Esophagus muscularis mucosa (tissue), 4 donors: ENCODE measurements at regions not wholly inside any gene's neighbourhood (a gene's known extent, or its start where the extent isn't known, plus 50 kb on each side); places are given as distances from the start of the nearest gene placed in this dataset.

Source experiments
- DNase-seq: peaks from one replicate; pipeline ENCODE4 v3.0.0-alpha.2; 2017; ENCODE audit errors: extremely low spot score
- H3K27ac ChIP-seq, 4 donors: fragments of 200-600 bp; sonication (generic); replicated peaks in 1 of 4; 1 replicate in 3 of 4; 2 replicates in 1 of 4; pipeline ENCODE4 v1.5.1; 2016 to 2019; ENCODE audit warnings: mild to moderate bottlenecking in 1 of 4
- H3K27me3 ChIP-seq, 4 donors: fragments of 200-600 bp; sonication (generic); one replicate each; pipeline versions ENCODE4 v1.5.1 to v1.6.0; 2016 to 2019
- H3K36me3 ChIP-seq, 4 donors: fragments of 200-600 bp; sonication (generic); one replicate each; pipeline ENCODE4 v1.5.1; 2016 to 2019
- H3K4me1 ChIP-seq, 4 donors: fragments of 200-600 bp; sonication (generic); one replicate each; pipeline ENCODE4 v1.5.1; 2016 to 2019
- H3K4me3 ChIP-seq, 4 donors: fragments of 200-600 bp; sonication (generic); 1 replicate in 2 of 4; 2 replicates in 2 of 4; pipeline ENCODE4 v1.5.1; 2016 to 2019; ENCODE audit warnings: mild to moderate bottlenecking in 4 of 4, moderate library complexity in 1 of 4
- H3K9me3 ChIP-seq, 4 donors: fragments of 200-600 bp; sonication (generic); 1 replicate in 3 of 4; 2 replicates in 1 of 4; pipeline ENCODE4 v1.5.1; 2016 to 2019
- EP300 ChIP-seq: sonication (generic); formaldehyde crosslinking; IDR thresholded peaks from one replicate; pipeline ENCODE4 v1.6.1; 2017; ENCODE audit warnings: antibody characterized with exemption
- POLR2A ChIP-seq: fragments of 450-650 bp; IDR thresholded peaks from one replicate; pipeline ENCODE4 v1.6.1; 2017; ENCODE audit warnings: antibody characterized with exemption, moderate library complexity, mild to moderate bottlenecking, low read depth
- POLR2AphosphoS5 ChIP-seq, 2 donors: sonication (generic); formaldehyde crosslinking; IDR thresholded peaks; one replicate each; pipeline ENCODE4 v1.6.1; 2017; ENCODE audit warnings: antibody characterized with exemption in 2 of 2
- WGBS: methylation state at CpG from one replicate; pipeline ENCODE4 v1.1.5; 2018; 5-methylcytosine and 5-hydroxymethylcytosine counted together
- intact Hi-C: fragments of 100-400 bp; cut with DNase I; formaldehyde crosslinking; loops from one replicate; pipeline ENCODE4 v1.15.1; 2023
- TF ChIP-seq, protein P1 (sequence below), 3 experiments: fragments of 200-600 bp in 2 of 3; fragments of 450-650 bp in 1 of 3; sonication (generic) in 2 of 3; IDR thresholded peaks; one replicate each; pipeline ENCODE4 v1.5.1; 2017 to 2019; ENCODE audit warnings: antibody characterized with exemption in 3 of 3, mild to moderate bottlenecking in 2 of 3, moderate library complexity in 1 of 3

GRCh38 chr7:20033621-20034400 lies 183.4 kb downstream of the MACC1 start:
- DNase-seq: no peak
- intact Hi-C loops: no loop called here
- Histone ChIP-seq H3K27me3 (no peaks in the 10 kb centered on the region), H3K9me3 (no peaks in the 10 kb centered on the region), H3K4me1 (no peaks in the 10 kb centered on the region), H3K27ac (no peak overlapping the region), H3K36me3 (no peaks in the 10 kb centered on the region), H3K4me3 (no peak overlapping the region)
- TF ChIP-seq, protein P1, sequence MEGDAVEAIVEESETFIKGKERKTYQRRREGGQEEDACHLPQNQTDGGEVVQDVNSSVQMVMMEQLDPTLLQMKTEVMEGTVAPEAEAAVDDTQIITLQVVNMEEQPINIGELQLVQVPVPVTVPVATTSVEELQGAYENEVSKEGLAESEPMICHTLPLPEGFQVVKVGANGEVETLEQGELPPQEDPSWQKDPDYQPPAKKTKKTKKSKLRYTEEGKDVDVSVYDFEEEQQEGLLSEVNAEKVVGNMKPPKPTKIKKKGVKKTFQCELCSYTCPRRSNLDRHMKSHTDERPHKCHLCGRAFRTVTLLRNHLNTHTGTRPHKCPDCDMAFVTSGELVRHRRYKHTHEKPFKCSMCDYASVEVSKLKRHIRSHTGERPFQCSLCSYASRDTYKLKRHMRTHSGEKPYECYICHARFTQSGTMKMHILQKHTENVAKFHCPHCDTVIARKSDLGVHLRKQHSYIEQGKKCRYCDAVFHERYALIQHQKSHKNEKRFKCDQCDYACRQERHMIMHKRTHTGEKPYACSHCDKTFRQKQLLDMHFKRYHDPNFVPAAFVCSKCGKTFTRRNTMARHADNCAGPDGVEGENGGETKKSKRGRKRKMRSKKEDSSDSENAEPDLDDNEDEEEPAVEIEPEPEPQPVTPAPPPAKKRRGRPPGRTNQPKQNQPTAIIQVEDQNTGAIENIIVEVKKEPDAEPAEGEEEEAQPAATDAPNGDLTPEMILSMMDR (IDR thresholded peaks at IDR 0.05): no peak
- TF ChIP-seq POLR2A (no peak), EP300 (no peak), POLR2AphosphoS5 (IDR thresholded peaks at IDR 0.05) (no peak)
- 67% methylated on average over 4 of the region's 4 CpGs for WGBS

DNA sequence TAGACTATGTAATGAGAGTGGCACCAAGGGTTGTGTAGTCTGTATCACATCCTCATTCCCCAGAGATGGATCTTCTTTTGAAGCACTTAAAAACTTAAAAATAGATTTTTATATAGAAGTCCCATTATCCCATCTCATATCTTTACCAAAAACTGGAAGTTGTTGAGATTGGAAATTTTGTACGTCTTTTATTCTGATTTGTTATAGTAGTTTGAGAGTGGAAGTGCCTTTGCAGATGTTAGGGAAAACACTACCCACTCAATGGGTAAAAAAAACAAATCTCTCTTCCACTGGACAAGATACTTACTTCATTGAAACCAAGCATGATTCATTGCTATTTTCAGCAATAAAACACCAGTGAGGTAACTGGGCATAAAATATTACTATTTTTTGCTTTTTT lies 184.4 kb downstream of the MACC1 start:
- DNase-seq: no peak
- H3K27me3 ChIP-seq: no peaks in the 10 kb centered on the region
- 84% methylated on average over 1 of the region's 1 CpG for WGBS
- H3K9me3 ChIP-seq: no peaks in the 10 kb centered on the region
- intact Hi-C loops: no loop called here
- no peaks in the 10 kb centered on the region for H3K4me1 ChIP-seq
- no peak overlapping the region for H3K4me3 ChIP-seq
- no peaks in the 10 kb centered on the region for H3K36me3 ChIP-seq
- TF ChIP-seq EP300 (no peak), POLR2A (no peak), POLR2AphosphoS5 (IDR thresholded peaks at IDR 0.05) (no peak)
- TF ChIP-seq, protein P1 (IDR thresholded peaks at IDR 0.05): no peak
- H3K27ac ChIP-seq: no peak overlapping the region

DNA sequence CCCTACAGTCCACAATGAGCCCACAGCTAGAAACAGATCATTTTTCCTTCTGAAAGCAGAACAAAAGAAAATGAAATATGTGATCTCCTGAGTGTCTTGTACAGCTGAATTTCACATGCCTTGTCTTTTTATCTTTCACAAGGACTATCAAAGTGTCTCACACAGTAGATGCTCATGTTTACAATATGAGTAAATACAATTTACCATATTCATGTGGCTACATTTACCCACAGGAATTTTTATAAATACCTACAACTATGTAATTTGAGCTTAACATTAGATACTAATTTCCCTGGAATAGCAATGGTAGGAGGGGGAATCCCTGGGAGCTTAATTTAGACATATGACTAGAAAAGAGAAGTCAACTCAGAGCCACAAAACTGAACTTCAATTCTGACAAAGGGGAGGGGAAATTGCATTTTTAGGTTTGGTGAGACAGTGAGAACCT lies 186.2 kb downstream of the MACC1 start:
- DNase-seq: no peak
- H3K27ac ChIP-seq: no peak overlapping the region
- intact Hi-C loops: no loop called here

GRCh38 chr7:20030417-20030816 lies 186.8 kb downstream of the MACC1 start:
- Histone ChIP-seq H3K27ac (no peak overlapping the region), H3K9me3 (no peaks in the 10 kb centered on the region), H3K27me3 (no peaks in the 10 kb centered on the region), H3K36me3 (no peaks in the 10 kb centered on the region), H3K4me1 (no peaks in the 10 kb centered on the region), H3K4me3 (no peak overlapping the region)
- TF ChIP-seq, protein P1 (IDR thresholded peaks at IDR 0.05): no peak
- TF ChIP-seq POLR2A (no peak), EP300 (no peak), POLR2AphosphoS5 (IDR thresholded peaks at IDR 0.05) (no peak)
- intact Hi-C loops: no loop called here
- WGBS: 88% methylated on average over 2 of the region's 2 CpGs
- no peak for DNase-seq

More for the DNA sequence above, 186.2 kb downstream of the MACC1 start:
- Histone ChIP-seq H3K4me3 (no peak overlapping the region), H3K9me3 (no peaks in the 10 kb centered on the region), H3K4me1 (no peaks in the 10 kb centered on the region), H3K36me3 (no peaks in the 10 kb centered on the region), H3K27me3 (no peaks in the 10 kb centered on the region)
- TF ChIP-seq POLR2A: no peak
- TF ChIP-seq, protein P1 (IDR thresholded peaks at IDR 0.05): no peak
- no peak for TF ChIP-seq POLR2AphosphoS5 (IDR thresholded peaks at IDR 0.05)
- no peak for TF ChIP-seq EP300

GRCh38 chr7:20026762-20027161 lies 190.4 kb downstream of the MACC1 start:
- Histone ChIP-seq H3K4me1 (no peaks in the 10 kb centered on the region), H3K36me3 (no peaks in the 10 kb centered on the region), H3K27me3 (no peaks in the 10 kb centered on the region), H3K27ac (no peak overlapping the region), H3K4me3 (no peak overlapping the region), H3K9me3 (no peaks in the 10 kb centered on the region)
- 87% methylated on average over 4 of the region's 4 CpGs for WGBS
- intact Hi-C loops: no loop called here
- TF ChIP-seq POLR2A (no peak), EP300 (no peak), POLR2AphosphoS5 (IDR thresholded peaks at IDR 0.05) (no peak)
- TF ChIP-seq, protein P1 (IDR thresholded peaks at IDR 0.05): no peak
- no peak for DNase-seq
